ENCODE measurements at regions not wholly inside any gene's neighbourhood (a gene's known extent, or its start where the extent isn't known, plus 50 kb on each side); places are given as distances from the start of the nearest gene placed in this dataset.

DNA sequence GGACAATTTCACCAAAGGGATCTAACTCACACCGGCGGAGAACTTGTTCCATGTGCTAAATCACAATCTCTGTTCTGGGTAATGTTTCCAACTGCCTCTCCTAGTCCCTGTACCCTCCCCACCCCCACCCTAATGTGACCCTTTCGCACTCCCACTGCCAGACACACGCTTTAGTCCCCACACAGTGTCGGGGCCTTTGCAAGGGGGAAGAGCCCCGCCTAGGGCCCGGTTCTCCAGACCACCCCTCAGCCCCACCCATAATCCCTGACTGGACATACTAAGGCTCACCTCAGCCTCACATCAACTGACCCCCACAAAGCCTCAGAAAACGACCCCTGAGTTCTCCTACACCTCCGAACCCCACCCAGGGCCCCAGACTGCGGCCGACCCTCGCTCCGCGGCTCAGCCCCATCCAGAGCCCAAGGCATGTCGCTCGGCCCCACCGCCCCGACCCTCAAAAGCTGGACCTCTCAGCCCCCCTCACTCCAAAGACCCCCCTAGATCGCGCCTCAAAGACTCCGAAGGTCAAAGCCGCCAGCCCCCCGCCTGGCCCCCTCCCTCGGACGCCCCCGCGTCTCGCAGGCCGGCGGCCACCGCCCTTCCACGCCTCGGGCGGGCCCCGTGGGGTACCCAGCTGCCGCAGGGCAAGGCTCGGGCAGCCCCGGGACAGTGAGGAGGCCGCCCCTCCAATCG, 72.0 kb upstream of the MAP4 start:
- Histone ChIP-seq H3K36me3 (ENCODE audit: control insufficient read depth in 4 of 4, insufficient read depth in 3 of 4, low read depth in 1 of 4, low read length in 3 of 4) (peaks cover 0 to 2% (median 0%) of the 10 kb centered on the region in 4 donors), H3K9ac (ENCODE audit: low read depth in 1 of 2, low read length in 2 of 2) (peak overlapping the region; percentile 57 to 75), H3K9me3 (ENCODE audit: control insufficient read depth in 4 of 4, low read length in 3 of 4) (no peaks in the 10 kb centered on the region), H3K27me3 (ENCODE audit: control insufficient read depth in 4 of 4, insufficient read depth in 4 of 4, low read length in 3 of 4) (no peaks in the 10 kb centered on the region), H3K27ac (ENCODE audit: low read depth in 1 of 2, low read length in 2 of 2) (peak overlapping the region; percentile 88 to 96), H3K4me1 (ENCODE audit: control insufficient read depth in 4 of 4, insufficient read depth in 4 of 4, low read length in 3 of 4) (peaks cover 2 to 16% (median 14%) of the 10 kb centered on the region in 4 donors), H3K4me3 (ENCODE audit: low read depth in 1 of 3, low read length in 3 of 3) (peak overlapping the region; percentile 78 to 98 (median 90))
- no peak for TF ChIP-seq NR2F2 (IDR thresholded peaks at IDR 0.05)
- no peak for TF ChIP-seq GABPA (IDR thresholded peaks at IDR 0.05 in 1 of 2, conservative IDR thresholded peaks at IDR 0.05 in 1 of 2)
- no peak for TF ChIP-seq HNF4A (conservative IDR thresholded peaks at IDR 0.05)
- TF ChIP-seq JUND (IDR thresholded peaks at IDR 0.05), result no peak
- no peak for TF ChIP-seq RXRA (IDR thresholded peaks at IDR 0.05)
- TF ChIP-seq, protein P1, sequence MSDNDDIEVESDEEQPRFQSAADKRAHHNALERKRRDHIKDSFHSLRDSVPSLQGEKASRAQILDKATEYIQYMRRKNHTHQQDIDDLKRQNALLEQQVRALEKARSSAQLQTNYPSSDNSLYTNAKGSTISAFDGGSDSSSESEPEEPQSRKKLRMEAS (IDR thresholded peaks at IDR 0.05), result no peak
- TF ChIP-seq, protein P2, sequence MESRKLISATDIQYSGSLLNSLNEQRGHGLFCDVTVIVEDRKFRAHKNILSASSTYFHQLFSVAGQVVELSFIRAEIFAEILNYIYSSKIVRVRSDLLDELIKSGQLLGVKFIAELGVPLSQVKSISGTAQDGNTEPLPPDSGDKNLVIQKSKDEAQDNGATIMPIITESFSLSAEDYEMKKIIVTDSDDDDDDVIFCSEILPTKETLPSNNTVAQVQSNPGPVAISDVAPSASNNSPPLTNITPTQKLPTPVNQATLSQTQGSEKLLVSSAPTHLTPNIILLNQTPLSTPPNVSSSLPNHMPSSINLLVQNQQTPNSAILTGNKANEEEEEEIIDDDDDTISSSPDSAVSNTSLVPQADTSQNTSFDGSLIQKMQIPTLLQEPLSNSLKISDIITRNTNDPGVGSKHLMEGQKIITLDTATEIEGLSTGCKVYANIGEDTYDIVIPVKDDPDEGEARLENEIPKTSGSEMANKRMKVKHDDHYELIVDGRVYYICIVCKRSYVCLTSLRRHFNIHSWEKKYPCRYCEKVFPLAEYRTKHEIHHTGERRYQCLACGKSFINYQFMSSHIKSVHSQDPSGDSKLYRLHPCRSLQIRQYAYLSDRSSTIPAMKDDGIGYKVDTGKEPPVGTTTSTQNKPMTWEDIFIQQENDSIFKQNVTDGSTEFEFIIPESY (IDR thresholded peaks at IDR 0.05), result no peak
- no peak for TF ChIP-seq FOXA2 (IDR thresholded peaks at IDR 0.05)
- no peak for TF ChIP-seq SP1 (IDR thresholded peaks at IDR 0.05)
- no peak for TF ChIP-seq FOXA1 (IDR thresholded peaks at IDR 0.05)
- TF ChIP-seq TAF1 (conservative IDR thresholded peaks at IDR 0.05), result no peak
- no peak for TF ChIP-seq RAD21 (IDR thresholded peaks at IDR 0.05)
- TF ChIP-seq, protein P3, sequence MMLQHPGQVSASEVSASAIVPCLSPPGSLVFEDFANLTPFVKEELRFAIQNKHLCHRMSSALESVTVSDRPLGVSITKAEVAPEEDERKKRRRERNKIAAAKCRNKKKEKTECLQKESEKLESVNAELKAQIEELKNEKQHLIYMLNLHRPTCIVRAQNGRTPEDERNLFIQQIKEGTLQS (IDR thresholded peaks at IDR 0.05), result no peak
- no peak for TF ChIP-seq EGR1 (IDR thresholded peaks at IDR 0.05; ENCODE audit: low read depth in 2 of 2)
- DNase-seq (ENCODE audit: low spot score), result peak; percentile 46
- under 1% methylated on average over 40 of the region's 40 CpGs for WGBS

DNA sequence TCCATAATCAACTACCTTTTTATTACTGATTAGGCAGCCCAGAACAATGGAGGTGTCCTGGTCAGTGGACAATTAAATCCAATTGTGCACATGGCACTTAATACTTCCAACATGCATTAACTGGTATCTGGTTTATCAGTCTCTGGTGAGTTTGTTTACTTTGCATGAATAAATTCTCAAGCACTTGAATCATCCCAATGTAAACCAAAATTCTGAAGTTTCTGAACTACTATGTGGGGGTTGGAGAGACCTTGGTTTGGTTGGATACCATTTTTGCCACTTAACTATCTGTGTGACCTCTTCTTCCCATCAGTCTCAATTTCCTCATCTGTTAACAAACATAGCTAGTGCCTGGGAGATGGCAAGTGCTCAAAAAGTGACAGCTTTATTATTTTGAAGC, 70.5 kb upstream of the MAP4 start:
- TF ChIP-seq TAF1 (conservative IDR thresholded peaks at IDR 0.05), result no peak
- TF ChIP-seq, protein P3 (IDR thresholded peaks at IDR 0.05), result no peak
- no peak for TF ChIP-seq JUND (IDR thresholded peaks at IDR 0.05)
- no peak for TF ChIP-seq RAD21 (IDR thresholded peaks at IDR 0.05)
- Histone ChIP-seq H3K4me1 (ENCODE audit: control insufficient read depth in 4 of 4, insufficient read depth in 4 of 4, low read length in 3 of 4) (peaks cover 5 to 21% (median 19%) of the 10 kb centered on the region in 4 donors), H3K27me3 (ENCODE audit: control insufficient read depth in 4 of 4, insufficient read depth in 4 of 4, low read length in 3 of 4) (no peaks in the 10 kb centered on the region), H3K9ac (ENCODE audit: low read depth in 1 of 2, low read length in 2 of 2) (peak overlapping the region in 1 of 2 donors; percentile 72), H3K9me3 (ENCODE audit: control insufficient read depth in 4 of 4, low read length in 3 of 4) (no peaks in the 10 kb centered on the region), H3K4me3 (ENCODE audit: low read depth in 1 of 3, low read length in 3 of 3) (peak overlapping the region in 2 of 3 donors; percentile 46 to 98), H3K36me3 (ENCODE audit: control insufficient read depth in 4 of 4, insufficient read depth in 3 of 4, low read depth in 1 of 4, low read length in 3 of 4) (peaks cover 0 to 2% (median 0%) of the 10 kb centered on the region in 4 donors), H3K27ac (ENCODE audit: low read depth in 1 of 2, low read length in 2 of 2) (peak overlapping the region; percentile 88 to 96)
- no peak for DNase-seq (ENCODE audit: low spot score)

DNA sequence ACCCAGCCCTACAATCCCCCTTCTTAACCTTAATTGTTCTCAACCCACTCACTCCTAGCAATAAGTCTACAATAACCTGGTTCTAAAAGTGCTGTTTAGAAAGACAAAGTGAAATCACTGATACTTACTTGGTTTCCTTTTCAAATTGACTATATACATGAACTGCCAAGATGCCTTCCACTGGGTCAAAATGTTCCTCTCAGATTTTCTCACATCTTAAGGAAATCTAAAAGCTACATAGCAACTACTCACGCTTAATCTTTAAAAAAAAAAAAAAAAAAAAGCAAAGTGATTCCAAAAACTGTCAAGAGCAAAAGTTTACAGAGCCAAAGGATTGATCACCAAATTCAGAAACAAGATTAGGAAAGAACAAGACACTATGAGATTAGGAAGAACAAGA, 68.7 kb upstream of the MAP4 start:
- H3K27ac ChIP-seq (ENCODE audit: low read depth in 1 of 2, low read length in 2 of 2), result no peak overlapping the region
- 88% methylated on average over 1 of the region's 1 CpG for WGBS
- TF ChIP-seq NR2F2 (IDR thresholded peaks at IDR 0.05) (no peak), EGR1 (IDR thresholded peaks at IDR 0.05; ENCODE audit: low read depth in 2 of 2) (no peak), RAD21 (IDR thresholded peaks at IDR 0.05) (no peak), HNF4A (conservative IDR thresholded peaks at IDR 0.05) (no peak), FOXA2 (IDR thresholded peaks at IDR 0.05) (no peak), SP1 (IDR thresholded peaks at IDR 0.05) (no peak), GABPA (IDR thresholded peaks at IDR 0.05 in 1 of 2, conservative IDR thresholded peaks at IDR 0.05 in 1 of 2) (no peak), FOXA1 (IDR thresholded peaks at IDR 0.05) (no peak), JUND (IDR thresholded peaks at IDR 0.05) (no peak), RXRA (IDR thresholded peaks at IDR 0.05) (no peak), HNF4G (IDR thresholded peaks at IDR 0.05) (no peak), TAF1 (conservative IDR thresholded peaks at IDR 0.05) (no peak), YY1 (IDR thresholded peaks at IDR 0.05) (no peak)
- TF ChIP-seq, protein P2 (IDR thresholded peaks at IDR 0.05), result no peak
- TF ChIP-seq, protein P1 (IDR thresholded peaks at IDR 0.05), result no peak
- TF ChIP-seq, protein P3 (IDR thresholded peaks at IDR 0.05), result no peak
- TF ChIP-seq, protein P4, sequence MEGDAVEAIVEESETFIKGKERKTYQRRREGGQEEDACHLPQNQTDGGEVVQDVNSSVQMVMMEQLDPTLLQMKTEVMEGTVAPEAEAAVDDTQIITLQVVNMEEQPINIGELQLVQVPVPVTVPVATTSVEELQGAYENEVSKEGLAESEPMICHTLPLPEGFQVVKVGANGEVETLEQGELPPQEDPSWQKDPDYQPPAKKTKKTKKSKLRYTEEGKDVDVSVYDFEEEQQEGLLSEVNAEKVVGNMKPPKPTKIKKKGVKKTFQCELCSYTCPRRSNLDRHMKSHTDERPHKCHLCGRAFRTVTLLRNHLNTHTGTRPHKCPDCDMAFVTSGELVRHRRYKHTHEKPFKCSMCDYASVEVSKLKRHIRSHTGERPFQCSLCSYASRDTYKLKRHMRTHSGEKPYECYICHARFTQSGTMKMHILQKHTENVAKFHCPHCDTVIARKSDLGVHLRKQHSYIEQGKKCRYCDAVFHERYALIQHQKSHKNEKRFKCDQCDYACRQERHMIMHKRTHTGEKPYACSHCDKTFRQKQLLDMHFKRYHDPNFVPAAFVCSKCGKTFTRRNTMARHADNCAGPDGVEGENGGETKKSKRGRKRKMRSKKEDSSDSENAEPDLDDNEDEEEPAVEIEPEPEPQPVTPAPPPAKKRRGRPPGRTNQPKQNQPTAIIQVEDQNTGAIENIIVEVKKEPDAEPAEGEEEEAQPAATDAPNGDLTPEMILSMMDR (IDR thresholded peaks at IDR 0.05; ENCODE audit: low read depth, low read length, missing input control), result no peak

More for the DNA sequence above, 68.7 kb upstream of the MAP4 start:
- no peak for DNase-seq (ENCODE audit: low spot score)
- Histone ChIP-seq H3K27me3 (ENCODE audit: control insufficient read depth in 4 of 4, insufficient read depth in 4 of 4, low read length in 3 of 4) (no peaks in the 10 kb centered on the region), H3K36me3 (ENCODE audit: control insufficient read depth in 4 of 4, insufficient read depth in 3 of 4, low read depth in 1 of 4, low read length in 3 of 4) (peaks cover 0 to 2% (median under 1%) of the 10 kb centered on the region in 4 donors), H3K9me3 (ENCODE audit: control insufficient read depth in 4 of 4, low read length in 3 of 4) (no peaks in the 10 kb centered on the region), H3K4me3 (ENCODE audit: low read depth in 1 of 3, low read length in 3 of 3) (no peak overlapping the region), H3K4me1 (ENCODE audit: control insufficient read depth in 4 of 4, insufficient read depth in 4 of 4, low read length in 3 of 4) (peaks cover 7 to 21% (median 19%) of the 10 kb centered on the region in 4 donors), H3K9ac (ENCODE audit: low read depth in 1 of 2, low read length in 2 of 2) (no peak overlapping the region)
